Stimulated activated CD4-positive, alpha-beta T cell treated with anti-CD3 and anti-CD28 coated beads, TNF-alpha, amount 100 ng/mL, for 1 hour (primary cell): ENCODE measurements at regions not wholly inside any gene's neighbourhood (a gene's known extent, or its start where the extent isn't known, plus 50 kb on each side); places are given as distances from the start of the nearest gene placed in this dataset.

Experiments
- DNase-seq, 3 donors: peaks; one replicate each; pipeline ENCODE4 v3.0.0-alpha.2; 2020; ENCODE audit warnings: low read depth in 3 of 3, low spot score in 1 of 3

DNA sequence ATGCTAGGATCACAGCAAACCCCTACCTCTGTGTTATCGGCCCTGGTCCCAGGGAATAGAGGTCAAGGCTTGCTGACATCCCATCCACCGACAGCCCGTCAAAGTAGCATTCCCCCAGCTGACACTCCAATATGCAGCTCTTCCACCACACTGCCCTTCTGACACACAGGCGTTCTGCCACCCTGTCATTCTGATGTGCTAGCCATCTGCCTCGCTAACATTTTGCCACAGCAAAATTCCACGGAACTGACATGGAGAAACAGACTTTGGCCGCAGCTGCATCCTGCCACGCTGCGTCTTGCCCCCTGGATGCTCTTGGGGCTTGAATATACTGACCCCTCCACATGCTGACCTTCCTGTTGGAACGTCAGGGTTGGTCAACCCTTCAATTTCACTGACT lies 163.2 kb upstream of the CSF3R start:
- no peak for DNase-seq

DNA sequence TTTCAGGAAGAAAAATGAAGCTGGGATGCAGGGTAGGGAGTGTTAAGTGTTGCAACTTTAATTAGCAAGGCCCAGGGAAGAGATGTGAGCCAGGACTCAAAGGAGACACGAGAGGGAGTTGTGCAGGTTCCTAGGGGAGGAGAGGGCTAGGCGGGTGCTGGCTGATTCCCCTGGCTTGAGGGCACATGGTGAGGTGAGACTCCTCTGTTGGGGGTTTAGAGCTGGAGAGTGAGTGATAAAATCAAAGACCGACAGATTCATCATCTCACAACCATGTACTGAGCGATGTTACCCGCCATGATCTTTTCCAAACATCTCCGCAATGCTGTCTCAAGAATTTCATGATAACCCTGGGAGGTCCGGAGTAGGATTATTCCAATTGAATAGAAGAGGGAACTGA lies 161.8 kb upstream of the CSF3R start:
- no peak for DNase-seq

DNA sequence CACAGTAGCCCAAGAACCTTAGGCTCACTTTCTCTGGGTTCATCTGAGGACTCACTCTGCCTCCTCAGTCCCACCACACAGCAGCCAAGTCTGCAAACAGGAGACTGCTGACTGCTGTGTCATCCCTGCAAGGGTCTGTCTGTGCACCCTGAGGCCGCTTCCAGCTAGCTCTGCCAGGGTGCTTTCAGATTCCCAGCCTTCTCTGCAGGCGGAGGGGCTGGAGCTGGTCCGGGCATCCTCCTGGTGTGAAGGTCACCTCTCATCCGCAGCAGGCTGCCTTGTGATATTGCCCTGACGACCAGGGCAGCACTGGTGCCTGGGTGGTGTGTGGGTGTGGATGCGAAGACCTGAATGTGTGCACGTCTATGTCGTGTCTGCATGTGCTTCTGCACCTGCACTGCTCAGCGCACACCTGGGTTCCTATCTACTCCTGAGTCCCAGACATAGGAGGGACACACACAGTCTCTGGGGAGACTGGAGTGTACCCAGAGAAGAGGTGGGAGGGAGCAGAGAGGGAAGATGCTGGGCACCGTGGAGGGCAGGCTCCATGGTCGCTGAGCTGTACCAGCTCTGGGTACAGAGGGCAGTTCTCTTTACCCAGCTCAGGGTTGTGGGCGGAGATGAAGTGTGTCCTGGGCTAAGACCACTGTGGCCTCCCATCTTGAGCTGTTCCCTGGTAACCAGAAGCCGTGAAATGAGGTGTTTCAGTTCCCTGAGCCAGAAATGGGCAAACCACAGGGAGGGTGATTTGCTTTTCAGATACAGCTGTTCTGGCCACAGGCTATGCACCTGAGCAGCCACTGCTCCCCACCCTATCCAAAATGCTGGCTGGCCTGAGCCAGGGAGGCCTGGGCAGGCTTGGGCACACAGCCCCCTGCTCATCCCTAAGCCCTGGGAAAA lies 160.9 kb upstream of the CSF3R start:
- DNase-seq: no peak

DNA sequence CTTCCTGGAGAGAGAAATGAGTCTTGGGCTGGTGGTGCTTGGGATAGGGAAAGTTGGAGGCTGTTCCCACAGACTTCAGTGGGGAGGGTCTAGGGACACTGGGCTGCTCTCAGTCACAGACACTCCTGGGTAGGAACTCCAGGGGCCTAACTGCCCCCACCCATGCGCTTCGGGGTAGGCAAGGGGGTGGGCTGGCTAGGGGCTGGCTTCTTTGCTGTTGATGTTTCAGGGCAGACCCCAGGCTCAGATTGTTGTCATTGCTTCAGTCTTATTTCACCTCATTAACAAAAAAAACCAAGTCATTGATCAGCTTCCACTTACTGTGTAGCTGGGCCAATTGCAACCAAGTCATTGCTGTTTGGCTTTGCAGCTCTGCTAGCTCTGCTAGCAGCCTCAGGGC lies 160.1 kb upstream of the CSF3R start:
- no peak for DNase-seq

DNA sequence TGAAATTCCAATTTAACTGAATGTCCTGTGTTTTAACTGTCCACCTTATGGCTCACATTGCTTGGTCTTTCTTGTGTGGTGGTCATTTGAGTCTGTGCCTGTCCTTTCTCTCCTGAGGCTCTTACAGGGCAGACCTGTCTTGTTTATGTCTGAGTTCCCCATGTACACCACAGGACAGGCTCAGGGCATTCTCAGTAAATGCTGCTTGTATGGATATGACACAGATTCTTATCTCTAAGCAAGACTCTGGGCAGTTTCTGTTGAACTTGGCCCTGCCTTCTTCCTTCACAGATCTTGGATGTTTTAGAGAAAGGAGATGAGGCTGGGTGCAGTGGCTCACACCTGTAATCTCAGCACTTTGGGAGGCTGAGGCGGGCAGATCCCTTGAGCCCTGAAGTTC lies 159.1 kb upstream of the CSF3R start:
- DNase-seq: no peak

DNA sequence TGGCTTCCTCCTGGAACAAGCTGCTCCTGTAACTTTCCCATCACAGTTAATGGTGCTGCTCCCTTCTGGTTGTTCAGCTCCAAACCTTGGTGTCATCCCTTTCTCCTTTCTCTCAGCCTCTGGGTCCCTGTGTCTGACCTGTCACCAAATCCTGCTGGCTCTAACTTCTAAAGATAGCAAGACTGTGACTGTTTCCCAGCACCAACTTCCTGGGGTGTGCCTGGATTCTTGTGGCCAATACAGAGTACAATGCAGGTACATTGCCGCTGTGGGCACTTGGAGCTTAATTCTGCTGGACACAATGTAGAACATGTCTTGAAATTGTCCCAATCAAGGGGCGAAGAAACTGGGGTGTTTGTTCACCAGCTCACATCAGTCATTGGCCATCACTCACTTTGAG lies 156.7 kb upstream of the CSF3R start:
- no peak for DNase-seq

DNA sequence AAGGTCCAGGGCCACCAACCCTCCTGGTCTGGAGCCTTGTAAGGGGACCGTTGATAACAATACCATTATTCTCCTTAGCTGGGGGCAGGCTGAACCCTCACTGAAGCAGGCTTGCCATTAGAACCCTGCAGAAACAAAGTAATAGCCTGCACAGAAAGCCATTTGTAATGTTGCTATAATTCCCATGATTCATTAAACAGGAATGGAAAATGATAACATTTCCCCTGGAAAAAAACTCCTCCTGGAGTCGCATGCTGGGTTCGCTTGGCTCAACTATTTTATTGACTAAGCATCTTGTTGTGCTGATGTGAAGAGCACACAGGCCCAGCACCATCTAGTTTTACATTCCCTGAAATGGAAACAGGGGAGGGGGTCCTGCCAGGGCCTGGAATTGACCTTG lies 155.6 kb upstream of the CSF3R start:
- no peak for DNase-seq

DNA sequence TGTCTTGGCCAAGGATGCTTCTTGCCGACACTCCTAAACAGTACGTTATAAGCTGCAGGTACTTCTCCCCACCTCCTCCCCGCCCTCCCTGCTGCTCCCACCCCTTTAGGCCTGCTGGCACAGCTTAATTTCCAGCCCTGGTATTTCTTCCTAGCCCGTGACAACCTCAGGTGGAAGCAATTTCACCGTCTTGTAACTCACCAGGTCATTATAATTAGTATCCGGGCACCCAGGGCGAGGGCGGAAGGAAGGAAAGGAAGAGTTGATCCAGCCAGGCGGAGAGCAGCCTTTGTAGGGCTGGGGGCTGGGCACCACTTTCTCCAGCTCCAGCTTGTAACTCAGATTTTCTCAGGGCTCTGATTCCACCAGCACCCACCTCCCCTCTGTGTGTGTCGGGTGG lies 153.5 kb upstream of the CSF3R start:
- DNase-seq: no peak

DNA sequence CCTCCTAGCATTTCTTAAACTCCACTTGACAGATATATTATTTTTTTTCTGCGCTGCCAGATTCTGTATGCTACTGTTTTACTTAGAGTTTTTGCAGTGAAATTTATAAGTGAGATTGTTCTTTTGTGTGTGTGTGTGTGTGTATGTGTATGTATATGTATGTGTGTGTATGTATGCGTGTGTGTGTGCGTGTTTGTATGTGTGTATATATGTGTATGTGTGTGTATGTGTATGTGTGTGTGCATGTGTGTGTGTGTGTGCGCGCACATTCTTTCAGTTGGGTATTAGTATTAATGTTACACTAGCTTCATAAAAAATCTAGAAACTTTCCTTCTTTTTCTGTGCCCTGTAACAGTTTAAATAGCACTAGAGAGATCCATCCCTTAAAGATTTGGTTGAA lies 152.6 kb upstream of the CSF3R start:
- DNase-seq: no peak

DNA sequence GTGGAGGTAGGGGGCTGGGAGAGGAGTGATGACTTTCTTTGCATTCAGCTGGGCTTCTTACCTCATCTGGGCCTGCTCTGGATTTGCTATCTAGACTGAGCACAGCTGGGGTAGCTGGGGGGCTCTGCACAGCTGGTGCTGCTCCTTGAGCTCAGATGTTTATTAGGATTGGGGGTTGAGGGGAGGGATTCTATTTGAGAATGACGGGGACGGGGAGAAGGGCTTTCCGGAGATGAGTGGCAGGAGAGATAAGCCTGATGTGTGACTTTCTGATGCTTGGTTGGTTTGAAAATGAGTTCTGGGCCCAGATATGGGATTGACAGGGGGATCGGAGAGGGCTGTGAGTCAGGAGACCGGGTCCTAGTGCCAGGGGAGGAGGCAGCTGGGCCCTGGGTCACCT lies 146.1 kb upstream of the CSF3R start:
- DNase-seq: no peak

DNA sequence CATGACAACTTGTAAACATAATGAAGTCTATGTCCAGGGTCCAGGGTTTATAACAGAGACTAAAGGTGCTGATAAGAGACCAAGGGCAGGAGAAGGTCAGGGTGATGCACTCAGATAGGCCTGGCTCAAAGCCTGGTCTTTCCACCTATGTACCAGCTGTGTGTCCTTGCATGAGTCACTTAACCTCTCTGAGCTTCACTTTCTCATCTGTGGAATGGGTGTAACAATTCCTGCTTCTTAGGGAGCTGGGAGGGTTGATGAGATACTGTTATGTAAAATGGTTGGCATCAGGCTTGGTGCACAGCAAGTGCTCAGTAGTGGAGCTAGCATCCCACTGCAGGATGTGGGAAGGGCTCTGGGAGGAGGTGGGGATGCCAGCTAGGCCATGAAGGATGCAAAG lies 143.7 kb upstream of the CSF3R start:
- no peak for DNase-seq

DNA sequence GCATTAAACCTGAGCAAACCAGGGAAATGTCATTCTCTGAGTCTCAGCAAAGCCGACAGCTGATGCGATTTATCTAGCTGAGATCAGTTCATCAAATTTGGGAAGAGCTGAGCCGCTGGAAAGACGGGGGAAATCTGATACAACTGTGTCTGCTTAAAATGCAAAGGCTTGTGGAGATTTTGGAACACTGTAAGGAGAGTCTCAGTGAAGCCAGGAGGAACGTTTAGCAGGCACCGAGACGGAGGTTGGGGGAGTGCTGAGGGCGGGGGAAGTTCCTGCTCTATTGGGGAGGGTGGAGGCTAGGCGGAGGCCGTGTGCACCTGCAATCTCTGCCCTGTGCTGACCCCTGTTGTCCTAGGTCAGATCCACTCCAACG lies 143.2 kb upstream of the CSF3R start:
- DNase-seq: no peak

DNA sequence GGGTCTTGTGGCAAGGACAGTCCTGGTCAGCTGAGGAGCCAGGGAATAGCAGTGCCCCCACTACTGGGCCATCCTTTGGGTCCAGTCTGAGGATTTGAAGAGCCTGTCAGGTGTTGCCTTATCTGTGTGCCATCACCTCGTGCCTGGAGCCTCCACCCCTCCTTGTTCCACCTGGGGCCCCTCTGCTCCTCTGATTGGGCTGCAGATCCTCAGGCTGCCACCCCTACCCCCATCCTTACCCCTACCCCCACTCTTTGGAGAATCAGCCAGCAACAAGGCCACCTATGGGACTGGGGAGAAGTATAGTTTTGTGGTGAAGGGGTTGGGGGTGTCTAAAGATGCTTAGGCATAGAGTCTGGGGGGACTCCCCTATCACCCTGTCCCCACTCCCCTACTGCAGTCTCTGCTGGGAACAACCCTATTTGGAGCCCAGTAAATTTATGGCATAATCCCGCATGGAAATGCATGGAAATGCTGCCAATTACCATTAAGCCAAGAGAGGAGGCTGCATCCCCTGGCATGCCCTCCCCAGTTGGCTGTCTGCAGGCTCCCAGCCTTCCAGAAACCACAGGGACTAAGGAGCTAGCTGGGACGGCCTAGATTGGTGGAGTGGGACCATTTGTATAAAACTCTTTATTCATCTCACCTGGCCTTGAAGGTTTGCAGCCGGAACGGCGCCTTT lies 142.7 kb upstream of the CSF3R start:
- no peak for DNase-seq

DNA sequence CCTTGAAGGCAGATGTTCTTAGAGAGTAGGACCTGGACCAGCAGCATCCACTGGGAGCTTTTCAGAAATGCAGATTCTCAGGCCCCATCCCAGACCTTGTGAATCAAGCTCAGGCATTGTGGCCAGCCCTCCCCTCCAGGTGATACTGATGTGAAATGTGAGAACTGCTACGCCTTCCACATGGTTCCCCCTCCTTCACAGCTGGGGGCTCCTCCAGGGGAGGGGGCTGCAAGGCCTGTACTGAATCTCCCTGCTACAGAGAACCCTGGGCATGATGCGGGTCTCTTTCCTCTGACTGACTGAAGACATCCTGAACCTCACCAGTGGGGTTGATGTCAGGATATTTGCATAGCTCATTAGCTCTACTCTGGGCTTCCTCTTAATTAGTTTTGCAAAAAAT lies 141.8 kb upstream of the CSF3R start:
- DNase-seq: no peak

DNA sequence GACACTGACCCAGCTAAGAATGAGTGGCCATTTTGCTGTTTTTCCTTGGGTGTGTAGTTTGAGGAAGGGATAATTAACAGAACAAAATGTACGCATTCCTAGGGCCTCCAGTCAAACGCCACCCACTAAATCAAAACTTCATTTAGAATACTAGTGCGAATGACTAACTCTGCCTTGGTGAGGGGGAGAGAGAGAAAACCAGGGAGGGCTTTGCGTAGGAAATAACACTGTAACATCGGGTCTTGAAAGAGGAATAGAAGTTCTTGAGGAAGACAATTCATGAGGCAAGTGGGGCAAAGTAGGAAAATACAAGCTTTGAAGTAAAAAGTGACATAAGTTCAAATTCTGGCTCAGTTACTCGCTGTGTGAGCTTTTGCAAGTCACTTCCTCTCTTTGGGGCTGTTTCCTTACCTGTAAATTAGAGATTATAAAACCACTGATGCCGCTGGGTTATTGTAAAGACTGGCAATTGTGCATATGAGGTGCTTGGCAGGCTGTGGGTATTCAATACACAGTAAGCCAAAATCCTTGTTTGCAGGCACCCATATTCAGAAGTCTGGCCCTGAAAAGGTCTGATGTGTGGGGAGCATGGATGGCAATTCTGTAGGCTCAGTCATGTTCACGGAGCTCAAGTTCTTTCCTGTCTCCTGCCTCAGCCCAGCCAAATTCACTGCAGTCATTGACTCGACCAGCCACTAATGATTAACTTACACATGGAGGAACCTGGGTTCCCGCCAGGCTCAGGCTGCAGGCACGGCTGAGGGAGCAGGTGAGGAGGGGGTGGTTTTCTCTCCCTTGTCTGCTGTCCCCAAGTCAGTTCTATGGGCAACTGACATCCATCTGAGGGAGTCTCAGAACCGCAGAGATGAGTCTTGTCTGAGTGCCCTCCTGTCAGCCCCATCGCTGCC lies 140.3 kb upstream of the CSF3R start:
- no peak for DNase-seq

DNA sequence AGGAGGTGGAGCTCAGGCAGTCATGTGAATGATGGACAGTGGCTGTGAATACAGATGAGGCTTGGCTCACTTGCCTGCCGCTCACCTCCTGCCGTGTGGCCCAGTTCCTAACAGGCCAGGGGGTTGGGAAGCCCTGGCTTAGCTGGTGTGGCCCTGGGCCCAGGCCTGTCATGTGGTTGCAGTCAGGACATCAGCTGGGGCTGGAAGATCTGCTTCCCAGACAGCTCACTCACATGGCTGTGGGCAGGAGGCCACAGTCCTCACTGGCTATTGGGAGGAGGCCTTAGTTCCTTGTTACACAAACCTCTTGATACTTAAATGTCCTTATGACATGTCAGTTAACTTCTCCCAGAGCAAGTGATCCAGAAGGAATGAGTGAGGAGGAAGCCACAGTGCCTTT lies 138.8 kb upstream of the CSF3R start:
- DNase-seq: no peak

DNA sequence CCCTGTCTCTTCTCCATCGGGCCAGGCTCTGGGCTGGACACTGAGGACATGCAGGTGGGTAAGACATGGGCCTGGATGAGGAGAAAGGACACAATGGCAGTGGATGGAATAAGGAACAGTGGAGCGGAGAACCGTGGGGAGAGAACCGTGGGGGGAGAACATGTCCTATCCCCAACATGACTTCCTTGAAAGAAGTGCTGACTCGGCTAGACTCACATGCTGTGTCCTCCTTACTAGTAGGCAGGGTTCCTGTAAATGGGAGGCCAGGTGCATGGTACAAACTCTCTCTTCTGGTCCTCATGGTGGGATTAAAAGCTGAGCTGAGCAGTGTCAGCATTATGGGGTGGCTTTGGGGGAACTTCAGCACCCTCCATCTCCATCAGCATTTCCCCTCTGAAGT lies 137.4 kb upstream of the CSF3R start:
- no peak for DNase-seq

DNA sequence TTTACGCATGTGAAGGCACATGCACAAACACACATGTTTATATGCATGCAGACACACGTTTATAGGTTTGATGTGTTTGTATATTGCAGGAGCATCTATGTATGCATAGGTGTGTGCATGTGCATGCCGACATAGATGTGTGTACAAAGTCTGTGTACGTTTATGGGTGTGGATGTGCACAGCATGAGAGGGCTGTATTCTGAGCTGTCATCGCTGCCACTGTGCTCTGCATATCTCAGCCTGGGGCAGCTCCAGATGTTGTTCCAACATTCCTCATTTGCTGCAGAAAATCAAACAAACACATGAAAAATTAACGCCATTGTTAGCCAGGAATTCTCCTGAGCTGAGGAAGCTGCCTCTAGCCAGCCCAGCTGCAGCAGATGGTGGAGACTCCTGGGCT lies 132.3 kb upstream of the CSF3R start:
- no peak for DNase-seq

DNA sequence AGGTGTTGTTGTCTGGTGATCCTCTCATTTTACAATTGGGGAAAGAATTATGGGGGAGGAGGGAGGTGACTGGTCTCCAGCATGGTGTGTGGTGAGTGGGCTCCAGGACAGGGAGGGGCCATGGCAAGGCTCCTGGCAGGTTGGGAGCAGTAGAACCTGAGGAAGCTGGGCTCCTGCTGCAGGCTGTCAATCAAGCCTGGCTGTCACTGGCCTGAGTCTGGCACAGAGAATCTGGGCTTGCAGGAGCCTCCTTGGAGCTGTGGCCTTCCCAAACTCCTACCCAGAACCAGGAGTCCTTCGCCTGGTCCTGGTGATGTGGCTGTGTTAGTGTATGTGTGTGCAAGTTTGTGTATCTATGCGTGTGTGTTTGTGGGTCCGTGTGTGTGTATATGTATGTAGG lies 131.9 kb upstream of the CSF3R start:
- DNase-seq: no peak

DNA sequence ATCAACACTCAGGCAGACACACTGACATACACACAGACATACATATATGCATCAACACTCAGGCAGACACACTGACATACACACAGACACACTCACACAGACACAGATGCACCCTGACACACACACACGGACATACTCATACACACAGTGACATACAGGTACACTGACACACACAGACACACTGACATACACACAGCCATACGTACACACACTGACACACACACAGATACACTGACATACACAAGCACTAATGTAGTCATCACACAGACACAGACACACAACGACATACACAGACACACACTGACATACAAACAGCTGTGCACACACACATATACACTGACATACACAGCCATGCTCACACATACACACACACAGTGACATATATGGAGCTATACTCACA lies 131.0 kb upstream of the CSF3R start:
- DNase-seq: no peak

DNA sequence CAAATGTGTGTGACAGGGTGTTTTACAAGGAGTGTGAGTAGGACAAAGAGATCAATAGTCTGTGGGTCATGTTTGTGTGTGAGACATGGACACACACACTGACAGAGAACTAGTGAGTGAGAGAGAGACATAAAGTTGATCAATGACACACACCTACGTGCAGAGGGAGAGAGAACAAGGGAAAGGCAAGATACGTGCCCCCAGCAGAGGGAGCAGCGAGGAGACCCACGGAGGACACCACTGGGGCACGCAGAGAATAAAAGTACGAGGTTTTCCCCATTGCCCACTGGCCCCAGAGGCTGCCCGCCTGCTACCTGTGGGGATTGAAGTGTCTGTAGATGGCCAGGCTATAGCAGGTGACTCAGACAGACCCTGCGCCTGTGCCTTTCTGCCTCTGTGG lies 130.2 kb upstream of the CSF3R start:
- no peak for DNase-seq

DNA sequence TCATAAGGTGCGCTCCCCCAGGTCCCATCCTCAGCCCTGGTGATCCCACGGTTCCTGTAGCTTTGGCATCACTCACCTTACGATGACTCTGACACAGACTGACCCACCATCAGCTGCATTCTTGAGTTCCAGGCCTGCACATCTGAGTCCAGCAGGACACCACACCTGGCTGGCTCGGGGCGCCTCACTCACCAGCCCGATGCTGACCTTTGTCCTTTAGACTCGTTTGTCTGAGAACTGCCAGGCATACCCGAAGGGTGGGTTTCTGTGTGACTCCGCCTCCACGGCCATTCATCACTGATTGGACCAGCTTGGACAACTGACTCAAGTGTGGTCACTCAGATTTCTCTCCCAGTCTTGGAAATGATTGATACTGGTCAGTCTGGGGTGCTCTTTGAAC lies 129.4 kb upstream of the CSF3R start:
- DNase-seq: no peak
